HAP-1 (cell line): ENCODE measurements at regions not wholly inside any gene's neighbourhood (a gene's known extent, or its start where the extent isn't known, plus 50 kb on each side); places are given as distances from the start of the nearest gene placed in this dataset.
"Not testable (repeated sequence)": the region's sequence is repeated elsewhere in the genome, so short reads cannot be mapped to it uniquely, and the experiment has no call there.

Source experiments
- DNase-seq, 2 experiments: peaks; one replicate each; pipeline ENCODE4 v3.0.0-alpha.2; 2016 to 2020; ENCODE audit warnings: low spot score in 2 of 2
- H3K27me3 ChIP-seq: fragments of 250-450 bp; sonication (Bioruptor Pico); 2 replicates; pipeline ENCODE4 v1.5.1; 2020; ENCODE audit warnings: low read depth, mild to moderate bottlenecking, moderate library complexity
- H3K36me3 ChIP-seq: fragments of 250-450 bp; sonication (Bioruptor Pico); replicated peaks from 2 replicates; pipeline ENCODE4 v1.5.1; 2020; ENCODE audit warnings: mild to moderate bottlenecking
- H3K4me1 ChIP-seq: fragments of 250-450 bp; sonication (Bioruptor Pico); 2 replicates; pipeline ENCODE4 v1.5.1; 2020; ENCODE audit warnings: mild to moderate bottlenecking
- H3K4me3 ChIP-seq: fragments of 250-450 bp; sonication (Bioruptor Pico); 2 replicates; pipeline ENCODE4 v1.5.1; 2020; ENCODE audit warnings: mild to moderate bottlenecking, moderate library complexity
- H3K9me3 ChIP-seq: fragments of 250-450 bp; sonication (Bioruptor Pico); 2 replicates; pipeline ENCODE4 v1.5.1; 2020; ENCODE audit warnings: mild to moderate bottlenecking, moderate library complexity
- in situ Hi-C: fragments of 300-500 bp; cut with MboI; formaldehyde crosslinking; loops from 3 replicates; pipeline ENCODE4 v1.14.3; 2020; ENCODE audit warnings: low sequenced_read_pairs, inconsistent platforms, mixed read lengths

DNA sequence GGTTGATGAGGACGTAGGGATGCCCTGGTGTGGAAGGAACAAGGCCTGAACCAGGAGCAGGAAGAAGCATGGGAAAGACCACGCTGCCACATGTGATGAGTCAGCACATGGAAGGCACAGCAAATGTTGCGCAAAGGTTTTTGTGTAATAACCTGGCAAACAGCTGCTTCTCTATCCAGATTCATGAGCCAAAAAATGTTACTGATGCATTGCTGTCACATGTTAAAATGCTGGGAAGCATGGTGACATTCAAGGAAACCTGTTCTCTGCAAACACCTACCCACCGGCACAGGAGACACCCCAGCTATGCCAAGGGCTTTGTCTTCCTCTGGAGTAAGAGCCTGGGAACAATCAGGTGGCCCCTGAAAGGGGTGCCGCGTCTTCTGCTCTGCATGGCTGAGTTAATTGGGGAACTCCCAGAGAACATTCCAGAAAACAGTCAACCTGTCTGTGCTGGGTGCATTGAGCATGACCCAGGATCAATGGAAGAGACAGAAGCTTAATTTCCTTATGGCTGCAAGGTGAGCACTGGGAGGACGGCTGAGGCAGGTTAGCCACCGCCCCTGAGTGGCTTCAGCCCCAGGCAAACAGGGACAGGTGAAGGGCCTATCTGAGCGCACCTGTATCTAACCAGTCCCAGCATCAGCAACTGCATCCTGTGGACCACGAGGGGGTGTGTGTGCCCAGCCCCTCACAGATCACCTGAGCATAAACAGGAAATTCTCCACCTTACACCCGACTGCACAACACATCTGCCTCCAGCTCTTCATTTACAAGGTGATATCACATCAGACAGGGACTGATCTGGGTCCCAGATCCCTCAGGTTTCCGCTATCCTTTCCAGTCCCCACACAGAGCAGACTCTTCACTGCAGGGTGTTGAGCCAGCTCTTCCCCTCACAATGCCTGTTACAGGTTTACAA, 108.4 kb downstream of the GGTLC2 start:
- in situ Hi-C loops = no loop called here
- DNase-seq = no peak
- Histone ChIP-seq H3K36me3 (no peaks in the 10 kb centered on the region), H3K27me3 (no peaks in the 10 kb centered on the region; the same call in 1 of the 2 replicates), H3K4me1 (no peaks in the 10 kb centered on the region), H3K9me3 (no peaks in the 10 kb centered on the region), H3K4me3 (no peak overlapping the region)

DNA sequence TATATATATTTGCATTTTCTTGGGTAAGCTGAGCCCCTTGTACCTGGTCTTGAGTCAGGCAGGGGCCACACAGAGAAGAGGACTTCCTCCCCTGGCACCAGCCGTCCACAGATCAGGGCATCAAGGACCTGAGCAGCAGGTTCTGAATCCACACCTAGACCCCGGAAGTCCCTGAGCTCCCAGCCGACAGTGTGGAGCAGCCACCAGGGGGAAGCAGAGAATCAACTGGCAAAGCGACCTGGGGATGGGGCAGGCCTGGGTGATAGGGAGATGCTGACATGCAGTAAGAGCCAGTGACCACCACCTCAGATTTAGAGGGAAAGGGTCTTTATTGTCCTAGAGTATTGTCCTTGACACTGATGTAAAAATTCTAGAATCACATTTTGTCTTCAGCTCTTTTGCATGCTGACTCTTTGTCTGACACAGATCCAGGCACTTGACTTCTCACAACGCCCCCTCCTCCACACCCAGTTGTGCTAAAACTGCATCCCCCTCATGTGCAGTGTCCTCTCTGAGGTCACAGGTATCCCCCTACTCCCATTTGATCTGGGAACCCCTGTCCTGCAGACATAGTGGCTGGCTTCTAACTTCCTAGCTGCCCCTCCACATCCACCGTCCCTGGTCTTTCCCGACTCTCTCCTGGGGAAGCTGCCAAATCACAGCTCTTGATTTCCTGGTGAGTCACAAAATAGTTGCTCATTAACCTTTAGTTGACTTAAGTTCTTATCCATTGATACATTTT, 109.3 kb downstream of the GGTLC2 start:
- Histone ChIP-seq H3K27me3 (no peaks in the 10 kb centered on the region; the same call in 1 of the 2 replicates), H3K4me1 (no peaks in the 10 kb centered on the region)

DNA sequence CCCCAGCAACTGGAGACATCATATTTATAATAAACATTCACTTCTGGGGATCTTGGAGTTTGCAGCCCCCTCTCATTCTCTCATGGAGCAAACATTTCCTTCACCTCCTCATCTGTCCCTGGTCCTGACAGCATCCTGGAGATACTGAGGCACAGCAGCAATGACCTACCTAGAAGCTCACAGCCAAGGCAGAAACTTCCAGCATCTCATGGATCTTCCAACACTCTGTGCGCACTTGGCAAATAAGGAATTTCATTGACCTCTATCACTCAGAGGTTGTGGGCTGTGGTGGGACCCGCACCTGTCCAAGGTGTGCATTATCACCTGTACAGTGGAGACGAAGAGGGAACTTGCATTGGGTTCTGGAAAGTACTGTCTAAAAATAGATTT, 109.8 kb downstream of the GGTLC2 start:
- H3K27me3 ChIP-seq = no peaks in the 10 kb centered on the region; the same call in 1 of the 2 replicates
- in situ Hi-C loops = no loop called here
- H3K9me3 ChIP-seq = no peaks in the 10 kb centered on the region
- H3K36me3 ChIP-seq = no peaks in the 10 kb centered on the region
- H3K4me3 ChIP-seq = no peak overlapping the region
- no peaks in the 10 kb centered on the region for H3K4me1 ChIP-seq
- no peak for DNase-seq

More for the DNA sequence above, 109.3 kb downstream of the GGTLC2 start:
- H3K4me3 ChIP-seq = no peak overlapping the region
- DNase-seq = peak; percentile 28 to 79
- H3K9me3 ChIP-seq = no peaks in the 10 kb centered on the region
- H3K36me3 ChIP-seq = no peaks in the 10 kb centered on the region
- in situ Hi-C loops = no loop called here

DNA sequence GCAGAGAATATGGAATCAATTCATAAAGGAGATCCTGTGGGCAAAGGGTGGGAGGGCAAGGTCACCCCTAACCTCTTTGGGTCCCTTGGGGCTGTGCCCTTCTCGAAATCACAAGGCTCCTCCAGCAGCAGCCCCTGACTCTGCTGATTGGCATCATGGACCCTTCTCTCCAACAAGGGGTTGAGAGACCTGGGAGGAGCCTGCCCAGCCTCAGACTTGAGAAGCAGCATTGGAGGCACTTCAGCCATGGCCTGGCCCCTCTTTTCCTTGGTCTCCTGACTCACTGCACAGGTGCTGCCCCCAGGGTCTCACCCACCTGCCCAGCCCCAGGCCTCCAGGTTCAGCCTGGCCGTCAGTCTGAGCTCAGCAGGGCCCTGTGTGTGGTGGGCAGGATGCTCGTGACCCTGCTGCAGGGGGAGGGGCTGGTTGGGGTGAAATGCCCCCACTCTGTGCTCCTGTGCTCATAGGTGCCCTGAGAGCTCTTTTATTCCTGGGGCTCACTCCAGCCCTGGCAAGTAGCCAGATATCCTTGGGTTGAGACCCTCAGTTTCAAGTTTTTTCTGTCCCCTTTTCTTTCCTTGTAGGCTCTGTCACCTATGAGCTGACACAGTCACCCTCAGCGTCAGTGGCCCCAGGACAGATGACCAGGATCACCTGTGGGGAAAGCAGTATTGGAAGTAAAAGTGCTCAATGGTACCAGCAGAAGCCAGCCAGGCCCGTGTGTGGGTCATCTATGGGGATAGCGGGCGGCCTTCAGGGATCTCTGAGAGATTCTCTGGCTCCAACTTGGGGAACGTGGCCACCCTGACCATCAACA, 110.8 kb downstream of the GGTLC2 start:
- H3K4me1 ChIP-seq = no peaks in the 10 kb centered on the region
- DNase-seq = no peak
- in situ Hi-C loops = no loop called here
- H3K27me3 ChIP-seq = no peaks in the 10 kb centered on the region; the same call in 1 of the 2 replicates
- no peak overlapping the region for H3K4me3 ChIP-seq
- H3K9me3 ChIP-seq = no peaks in the 10 kb centered on the region
- H3K36me3 ChIP-seq = no peaks in the 10 kb centered on the region

DNA sequence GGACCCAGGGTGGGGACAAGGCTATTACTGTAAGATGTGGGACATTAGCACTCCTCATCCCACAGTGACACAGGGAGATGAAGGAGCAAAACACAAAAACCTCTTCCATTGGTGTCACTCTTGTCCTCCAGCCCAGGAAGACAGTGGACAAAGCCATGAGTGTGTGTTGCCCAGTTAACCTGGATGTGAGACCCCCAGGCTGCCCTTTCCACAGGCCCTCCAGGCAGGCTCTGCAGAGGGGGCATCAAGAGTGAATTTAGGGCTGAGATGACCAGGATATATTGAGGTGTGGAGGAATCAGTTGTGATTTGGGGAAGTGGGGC, 111.3 kb downstream of the GGTLC2 start:
- Histone ChIP-seq H3K36me3 (no peaks in the 10 kb centered on the region), H3K4me3 (no peak overlapping the region), H3K27me3 (no peaks in the 10 kb centered on the region; the same call in 1 of the 2 replicates), H3K4me1 (no peaks in the 10 kb centered on the region), H3K9me3 (no peaks in the 10 kb centered on the region)
- in situ Hi-C loops = no loop called here
- DNase-seq = no peak

DNA sequence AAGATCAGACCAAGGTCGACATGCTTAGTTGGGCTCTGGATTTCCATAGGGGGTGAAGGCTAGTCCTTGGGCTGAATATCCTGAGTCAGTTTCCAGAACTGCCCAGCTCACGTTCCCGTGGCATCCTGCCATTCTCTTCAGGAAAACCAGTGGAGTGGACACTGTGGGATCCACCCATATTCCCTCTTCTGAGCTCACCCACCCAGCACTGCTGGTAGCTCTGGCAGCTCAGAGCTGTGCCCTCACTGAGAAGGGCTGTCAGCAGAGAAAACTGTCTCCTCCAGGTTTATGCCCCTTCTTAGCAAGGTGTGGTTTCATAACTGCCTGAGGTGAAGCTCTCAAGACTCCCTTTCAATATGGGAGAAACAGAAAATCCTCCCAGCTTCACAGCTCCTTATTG, 111.7 kb downstream of the GGTLC2 start:
- in situ Hi-C loops = no loop called here
- Histone ChIP-seq H3K36me3 (no peaks in the 10 kb centered on the region), H3K9me3 (no peaks in the 10 kb centered on the region), H3K27me3 (no peaks in the 10 kb centered on the region; the same call in 1 of the 2 replicates), H3K4me1 (no peaks in the 10 kb centered on the region), H3K4me3 (no peak overlapping the region)
- DNase-seq = no peak

DNA sequence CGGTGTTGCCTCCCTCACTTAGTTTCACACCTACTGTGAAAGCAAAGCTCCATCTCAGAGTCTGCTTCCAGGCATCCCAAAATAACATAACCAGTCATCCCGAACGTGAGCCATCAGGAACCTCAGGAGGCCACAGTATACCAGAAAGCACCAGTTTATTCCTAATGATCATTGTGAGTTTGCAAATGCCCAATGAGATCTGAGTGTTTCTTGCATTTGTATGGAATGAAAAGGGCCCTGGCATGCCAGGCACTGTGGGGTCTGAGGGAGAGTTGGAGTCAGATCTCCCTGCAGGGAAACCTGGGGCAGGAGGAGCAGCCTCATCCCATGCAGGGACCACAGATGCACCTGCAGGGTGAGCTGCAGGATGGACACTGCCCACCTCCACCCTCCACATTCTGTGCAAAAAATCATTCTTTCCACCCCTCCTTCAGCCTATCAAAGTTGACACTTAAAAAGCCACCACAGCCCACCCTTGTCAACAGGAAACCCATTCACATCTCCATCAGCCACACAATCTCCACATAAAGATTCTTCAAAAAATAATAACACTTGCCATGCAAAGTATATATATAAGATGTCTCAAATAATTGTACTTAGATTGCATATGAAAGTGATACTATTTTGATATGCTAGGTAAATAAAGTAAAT, 112.3 kb downstream of the GGTLC2 start:
- DNase-seq, H3K4me1 ChIP-seq, H3K36me3 ChIP-seq, in situ Hi-C loops, H3K9me3 ChIP-seq, H3K4me3 ChIP-seq, H3K27me3 ChIP-seq: not testable (repeated sequence)

DNA sequence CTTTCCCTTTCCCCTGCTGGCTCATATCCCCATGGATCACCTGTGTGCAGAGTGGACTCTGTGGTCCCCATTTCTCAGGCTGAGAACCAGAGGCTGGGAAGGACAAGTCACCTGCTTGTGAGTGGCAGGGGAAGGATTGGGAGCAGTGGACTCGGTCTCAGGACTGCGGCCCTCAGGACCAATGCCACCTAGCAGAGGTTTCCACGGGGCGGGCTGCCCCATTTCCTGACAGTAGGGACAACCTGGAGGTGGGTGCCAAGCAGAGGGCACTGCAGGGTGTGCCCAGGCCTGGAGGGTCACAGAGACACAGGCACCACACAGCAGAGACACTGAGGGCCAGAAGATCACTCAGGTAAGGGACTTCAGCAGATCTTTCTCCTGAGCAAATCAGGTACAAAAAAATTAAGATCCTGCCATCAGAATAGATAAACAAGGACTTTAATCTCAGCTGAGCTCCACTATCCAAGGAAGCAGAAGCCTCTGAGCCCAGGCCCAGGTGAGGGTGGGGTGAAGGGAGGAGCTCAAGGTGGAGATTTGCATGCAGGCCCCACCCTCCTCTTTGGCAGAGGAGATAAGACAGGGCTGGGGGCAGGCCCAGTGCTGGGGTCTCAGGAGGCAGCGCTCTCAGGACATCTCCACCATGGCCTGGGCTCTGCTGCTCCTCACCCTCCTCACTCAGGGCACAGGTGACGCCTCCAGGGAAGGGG, 113.8 kb downstream of the GGTLC2 start:
- H3K4me1 ChIP-seq, H3K9me3 ChIP-seq, H3K36me3 ChIP-seq, H3K27me3 ChIP-seq, H3K4me3 ChIP-seq, DNase-seq, in situ Hi-C loops: not testable (repeated sequence)

DNA sequence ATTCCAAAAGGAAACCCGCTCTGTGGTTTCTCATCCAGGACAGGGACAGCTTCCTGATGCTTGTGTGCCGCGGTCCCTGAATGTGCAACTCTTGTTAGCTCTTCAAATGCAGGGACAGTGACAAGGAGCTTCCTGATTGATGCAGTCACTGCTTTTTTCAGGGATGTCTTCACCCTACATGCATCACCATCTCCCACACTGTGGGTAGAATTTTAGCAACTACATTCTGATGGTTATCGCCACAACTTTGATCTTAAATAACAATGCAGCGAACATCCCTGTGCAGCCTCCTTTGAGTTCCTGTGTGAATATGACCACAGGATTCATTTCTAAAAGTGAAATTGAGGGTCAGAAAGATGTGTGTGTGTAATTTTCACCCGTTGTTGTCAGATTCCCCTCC, 115.0 kb downstream of the GGTLC2 start:
- no peaks in the 10 kb centered on the region; the same call in 1 of the 2 replicates for H3K27me3 ChIP-seq
- in situ Hi-C loops = no loop called here
- H3K9me3 ChIP-seq = no peaks in the 10 kb centered on the region

DNA sequence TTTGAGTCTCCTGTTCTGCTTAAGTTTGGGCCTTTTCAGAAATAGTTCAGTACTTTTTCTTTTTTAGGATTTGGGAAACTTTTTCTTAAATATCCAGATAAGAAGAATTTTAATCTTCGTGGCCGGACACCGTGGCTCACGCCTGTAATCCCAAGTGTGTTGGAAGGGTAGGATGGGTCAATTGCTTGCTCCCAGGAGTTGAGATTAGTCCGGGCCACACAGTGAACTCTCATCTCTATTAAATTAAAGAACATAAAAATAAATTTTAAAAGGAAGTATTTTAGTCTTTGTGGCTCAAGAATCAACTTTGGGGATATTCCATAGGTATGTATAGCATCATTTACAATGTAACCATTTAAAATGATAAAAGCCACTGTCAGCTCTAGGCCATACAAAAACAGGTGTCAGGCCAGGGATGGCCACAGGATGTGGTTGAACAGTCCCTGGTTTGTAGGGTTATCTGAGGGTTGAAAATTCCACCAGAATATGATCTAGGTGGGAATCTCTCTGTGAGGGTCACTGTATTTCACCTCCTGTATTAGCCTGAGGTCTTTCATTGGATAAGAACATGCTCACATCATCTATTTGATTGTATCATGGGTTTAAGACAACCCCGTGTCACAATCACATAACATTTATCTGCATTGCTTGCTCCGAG, 115.6 kb downstream of the GGTLC2 start:
- no peaks in the 10 kb centered on the region; the same call in 1 of the 2 replicates for H3K27me3 ChIP-seq
- H3K4me1 ChIP-seq = no peaks in the 10 kb centered on the region
- H3K9me3 ChIP-seq = no peaks in the 10 kb centered on the region
- DNase-seq = no peak
- no peaks in the 10 kb centered on the region for H3K36me3 ChIP-seq
- no peak overlapping the region for H3K4me3 ChIP-seq
- in situ Hi-C loops = no loop called here

More for the DNA sequence above, 115.0 kb downstream of the GGTLC2 start:
- no peak for DNase-seq
- H3K4me3 ChIP-seq = no peak overlapping the region
- H3K4me1 ChIP-seq = no peaks in the 10 kb centered on the region
- H3K36me3 ChIP-seq = no peaks in the 10 kb centered on the region

DNA sequence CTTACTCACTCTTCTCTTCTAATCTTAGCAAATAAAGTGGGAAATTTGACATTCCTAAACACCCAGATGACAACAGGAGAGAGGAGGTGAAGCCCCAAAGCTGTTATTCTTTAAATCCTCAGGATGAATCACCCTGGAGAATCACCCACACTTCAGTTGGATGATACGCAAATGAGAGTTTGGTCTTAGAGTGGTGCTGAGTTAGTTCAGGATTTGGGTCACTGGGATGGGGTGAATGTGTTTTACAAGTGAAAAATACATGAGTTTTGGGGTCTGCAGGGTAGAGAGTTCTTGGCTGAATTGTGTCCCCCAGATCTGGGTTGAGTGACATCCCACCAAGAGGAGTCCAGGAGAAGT, 117.2 kb downstream of the GGTLC2 start:
- no peaks in the 10 kb centered on the region for H3K36me3 ChIP-seq
- DNase-seq = no peak

DNA sequence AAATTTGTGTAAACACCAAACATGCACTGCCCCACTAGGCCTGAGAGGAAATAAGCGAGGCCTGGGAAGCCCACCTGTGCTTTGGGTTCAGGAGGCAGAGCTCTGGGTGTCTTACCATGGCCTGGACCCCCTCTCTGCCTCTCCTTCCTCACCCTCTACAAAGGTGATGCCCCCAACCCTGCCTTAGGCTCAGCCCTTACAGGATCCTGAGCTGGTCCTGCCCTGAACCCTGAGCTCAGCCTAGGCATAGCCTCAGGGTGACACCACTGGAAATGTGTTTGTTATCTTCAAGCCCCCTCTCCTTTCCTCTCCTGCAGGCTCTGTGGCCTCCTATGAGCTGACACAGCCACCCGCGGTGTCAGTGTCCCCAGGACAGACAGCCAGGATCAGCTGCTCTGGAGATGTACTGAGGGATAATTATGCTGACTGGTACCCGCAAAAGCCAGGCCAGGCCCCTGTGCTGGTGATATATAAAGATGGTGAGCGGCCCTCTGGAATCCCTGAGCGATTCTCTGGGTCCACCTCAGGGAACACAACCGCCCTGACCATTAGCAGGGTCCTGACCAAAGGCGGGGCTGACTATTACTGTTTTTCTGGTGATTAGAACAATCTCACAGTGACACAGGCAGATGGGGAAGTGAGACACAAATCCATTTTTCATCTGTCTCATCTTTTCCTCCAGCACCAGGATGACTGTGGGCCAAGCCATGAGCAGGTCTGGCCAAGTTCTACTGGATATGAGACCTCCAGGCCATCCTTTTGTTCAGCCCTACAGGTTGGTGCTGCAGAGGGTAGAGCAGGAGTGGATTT, 117.8 kb downstream of the GGTLC2 start:
- H3K9me3 ChIP-seq = no peaks in the 10 kb centered on the region
- 0 out of 2 replicates have a peak, but pooled peaks cover 2% of the 10 kb centered on the region for H3K27me3 ChIP-seq
- H3K4me3 ChIP-seq = no peak overlapping the region
- no peaks in the 10 kb centered on the region for H3K36me3 ChIP-seq
- in situ Hi-C loops = no loop called here
- no peaks in the 10 kb centered on the region for H3K4me1 ChIP-seq
- DNase-seq = no peak

More for the DNA sequence above, 117.2 kb downstream of the GGTLC2 start:
- in situ Hi-C loops = no loop called here
- Histone ChIP-seq H3K9me3 (no peaks in the 10 kb centered on the region), H3K4me1 (no peaks in the 10 kb centered on the region), H3K4me3 (no peak overlapping the region), H3K27me3 (no peaks in the 10 kb centered on the region; the same call in 1 of the 2 replicates)
